MM.1S (cell line): ENCODE measurements at regions not wholly inside any gene's neighbourhood (a gene's known extent, or its start where the extent isn't known, plus 50 kb on each side); places are given as distances from the start of the nearest gene placed in this dataset.
A peak's percentile ranks its signal among the peaks of the same experiment; 100 is the strongest.

Experiments
- DNase-seq: peaks from one replicate; pipeline ENCODE4 v3.0.0-alpha.2; 2015
- H2AFZ ChIP-seq: fragments of 300-600 bp; sonication (generic); 2 replicates; pipeline ENCODE4 v1.6.0; 2016; ENCODE audit warnings: antibody characterized with exemption, low read length
- H3F3A ChIP-seq: fragments of 300-600 bp; sonication (generic); 2 replicates; pipeline ENCODE4 v1.6.1; 2016; ENCODE audit warnings: mild to moderate bottlenecking, antibody characterized with exemption, low read length, moderate library complexity, mixed read lengths; ENCODE audit not compliant: insufficient read depth
- H3K27ac ChIP-seq: fragments of 300-600 bp; sonication (generic); 2 replicates; pipeline ENCODE4 v1.5.1; 2016; ENCODE audit warnings: mild to moderate bottlenecking, low read length
- H3K27me3 ChIP-seq: fragments of 300-600 bp; sonication (generic); replicated peaks from 2 replicates; pipeline ENCODE4 v1.6.0; 2016; ENCODE audit warnings: low read length; ENCODE audit not compliant: insufficient read depth
- H3K36me3 ChIP-seq: fragments of 300-600 bp; sonication (generic); replicated peaks from 2 replicates; pipeline ENCODE4 v1.6.1; 2016; ENCODE audit warnings: mild to moderate bottlenecking, low read length, mixed read lengths; ENCODE audit not compliant: insufficient read depth
- H3K4me1 ChIP-seq: fragments of 300-600 bp; sonication (generic); 2 replicates; pipeline ENCODE4 v1.6.1; 2016; ENCODE audit warnings: low read length, mixed read lengths
- H3K4me2 ChIP-seq: fragments of 300-600 bp; sonication (generic); 2 replicates; pipeline ENCODE4 v1.6.0; 2016; ENCODE audit warnings: low read depth, low read length
- H3K4me3 ChIP-seq: fragments of 300-600 bp; sonication (generic); 2 replicates; pipeline ENCODE4 v1.5.1; 2016; ENCODE audit warnings: low read length, mixed read lengths
- H3K79me2 ChIP-seq: fragments of 300-600 bp; sonication (generic); 2 replicates; pipeline ENCODE4 v1.6.1; 2016; ENCODE audit warnings: mixed run types, low read length, mixed read lengths
- H3K9ac ChIP-seq: fragments of 300-600 bp; sonication (generic); 2 replicates; pipeline ENCODE4 v1.6.1; 2016; ENCODE audit warnings: low read length, mixed read lengths
- H3K9me2 ChIP-seq: fragments of 300-600 bp; sonication (generic); replicated peaks from 2 replicates; pipeline ENCODE4 v1.6.1; 2016; ENCODE audit warnings: mild to moderate bottlenecking, low read length, mixed read lengths; ENCODE audit not compliant: insufficient read depth
- H3K9me3 ChIP-seq: fragments of 300-600 bp; sonication (generic); replicated peaks from 2 replicates; pipeline ENCODE4 v1.6.1; 2016; ENCODE audit warnings: mild to moderate bottlenecking, low read length, mixed read lengths; ENCODE audit not compliant: insufficient read depth
- H4K20me1 ChIP-seq: fragments of 300-600 bp; sonication (generic); 2 replicates; pipeline ENCODE4 v1.6.1; 2016; ENCODE audit warnings: mild to moderate bottlenecking, low read length, moderate library complexity, mixed read lengths; ENCODE audit not compliant: insufficient read depth
- EZH2 ChIP-seq: fragments of 300-600 bp; sonication (generic); optimal IDR thresholded peaks from 2 replicates; pipeline ENCODE3; 2017; ENCODE audit warnings: low read depth, mild to moderate bottlenecking, antibody characterized with exemption, low read length, mixed read lengths
- EZH2phosphoT487 ChIP-seq: fragments of 300-600 bp; sonication (generic); IDR thresholded peaks from 2 replicates; pipeline ENCODE4 v1.6.1; 2018; ENCODE audit warnings: antibody characterized with exemption, low read length
- TF ChIP-seq, protein P1 (sequence below): fragments of 300-600 bp; sonication (generic); IDR thresholded peaks from 2 replicates; pipeline ENCODE4 v1.5.1; 2016; ENCODE audit warnings: antibody characterized with exemption, low read length, mixed read lengths

DNA sequence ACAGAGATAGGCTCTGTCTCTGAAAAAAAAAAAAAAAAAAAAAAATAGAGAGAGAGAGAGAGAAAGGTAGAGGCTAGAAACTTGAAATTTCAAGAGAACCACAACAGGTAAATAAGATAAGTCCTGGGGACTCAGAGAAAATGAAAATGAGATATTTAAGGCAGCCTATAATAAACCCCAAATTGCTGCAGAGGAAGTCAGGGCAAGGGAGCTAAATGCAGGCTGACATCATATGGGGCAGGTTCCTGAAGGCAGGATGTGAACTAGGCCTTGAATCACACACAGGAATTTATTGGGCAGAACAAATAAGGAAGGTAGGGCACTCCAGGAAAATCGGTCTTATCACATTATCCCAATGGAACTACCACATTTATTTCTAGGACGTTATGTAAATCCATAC, 54.9 kb upstream of the NUDT4 start:
- H3K4me2 ChIP-seq: no peak overlapping the region
- H3K27ac ChIP-seq: no peak overlapping the region
- H3K4me1 ChIP-seq: peaks cover 5% of the 10 kb centered on the region
- H3K27me3 ChIP-seq: no peaks in the 10 kb centered on the region
- no peak overlapping the region for H3K4me3 ChIP-seq
- no peaks in the 10 kb centered on the region for H4K20me1 ChIP-seq
- H3K79me2 ChIP-seq: no peaks in the 10 kb centered on the region
- H3K9me2 ChIP-seq: no peaks in the 10 kb centered on the region
- no peaks in the 10 kb centered on the region for H3F3A ChIP-seq
- DNase-seq: peak; percentile 37
- H3K9ac ChIP-seq: no peak overlapping the region
- TF ChIP-seq, protein P1, sequence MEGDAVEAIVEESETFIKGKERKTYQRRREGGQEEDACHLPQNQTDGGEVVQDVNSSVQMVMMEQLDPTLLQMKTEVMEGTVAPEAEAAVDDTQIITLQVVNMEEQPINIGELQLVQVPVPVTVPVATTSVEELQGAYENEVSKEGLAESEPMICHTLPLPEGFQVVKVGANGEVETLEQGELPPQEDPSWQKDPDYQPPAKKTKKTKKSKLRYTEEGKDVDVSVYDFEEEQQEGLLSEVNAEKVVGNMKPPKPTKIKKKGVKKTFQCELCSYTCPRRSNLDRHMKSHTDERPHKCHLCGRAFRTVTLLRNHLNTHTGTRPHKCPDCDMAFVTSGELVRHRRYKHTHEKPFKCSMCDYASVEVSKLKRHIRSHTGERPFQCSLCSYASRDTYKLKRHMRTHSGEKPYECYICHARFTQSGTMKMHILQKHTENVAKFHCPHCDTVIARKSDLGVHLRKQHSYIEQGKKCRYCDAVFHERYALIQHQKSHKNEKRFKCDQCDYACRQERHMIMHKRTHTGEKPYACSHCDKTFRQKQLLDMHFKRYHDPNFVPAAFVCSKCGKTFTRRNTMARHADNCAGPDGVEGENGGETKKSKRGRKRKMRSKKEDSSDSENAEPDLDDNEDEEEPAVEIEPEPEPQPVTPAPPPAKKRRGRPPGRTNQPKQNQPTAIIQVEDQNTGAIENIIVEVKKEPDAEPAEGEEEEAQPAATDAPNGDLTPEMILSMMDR: no peak
- TF ChIP-seq EZH2: no peak
- no peak for TF ChIP-seq EZH2phosphoT487
- no peak overlapping the region for H2AFZ ChIP-seq
- no peaks in the 10 kb centered on the region for H3K36me3 ChIP-seq
- H3K9me3 ChIP-seq: no peaks in the 10 kb centered on the region

DNA sequence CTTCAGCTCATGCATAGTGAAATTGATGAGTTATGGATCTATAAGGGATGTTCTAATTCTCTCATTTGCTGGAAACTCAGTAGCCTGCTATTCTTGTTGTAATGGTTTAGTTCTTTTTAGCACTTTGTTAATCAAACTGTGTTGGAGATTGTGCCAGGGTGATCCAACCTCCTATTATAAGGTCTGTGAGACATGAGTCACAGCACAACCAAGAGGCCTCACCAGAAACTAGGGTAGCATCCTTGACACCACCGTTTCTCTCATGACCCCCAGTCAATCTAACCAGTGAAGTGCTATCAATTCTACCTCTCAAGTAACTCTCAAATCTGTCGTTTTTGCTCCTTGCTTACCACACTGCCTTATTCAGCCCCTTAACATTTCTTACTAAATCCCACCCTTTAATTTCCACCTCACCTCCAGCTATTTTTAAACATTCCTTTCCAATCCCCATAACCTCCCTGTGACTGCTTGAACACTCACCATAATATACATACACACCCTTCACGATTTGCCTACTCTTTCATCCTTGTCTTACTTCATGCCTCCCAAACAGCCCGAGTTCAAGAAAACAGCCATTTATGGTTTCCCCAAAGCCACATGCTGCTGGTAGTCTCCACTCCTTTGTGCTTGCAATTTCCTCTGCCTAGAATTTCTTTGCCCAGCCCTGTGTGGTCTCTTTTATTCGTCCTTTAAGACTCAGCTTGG, 53.9 kb upstream of the NUDT4 start:
- Histone ChIP-seq H3K9me3 (no peaks in the 10 kb centered on the region), H3K4me2 (no peak overlapping the region), H3K79me2 (no peaks in the 10 kb centered on the region), H4K20me1 (no peaks in the 10 kb centered on the region), H3K4me3 (no peak overlapping the region), H3K27me3 (no peaks in the 10 kb centered on the region), H3K4me1 (peaks cover 5% of the 10 kb centered on the region), H3F3A (no peaks in the 10 kb centered on the region), H3K9ac (no peak overlapping the region), H3K36me3 (no peaks in the 10 kb centered on the region), H3K9me2 (no peaks in the 10 kb centered on the region), H2AFZ (no peak overlapping the region), H3K27ac (no peak overlapping the region)
- DNase-seq: no peak
- TF ChIP-seq, protein P1: no peak
- TF ChIP-seq EZH2phosphoT487 (no peak), EZH2 (no peak)

DNA sequence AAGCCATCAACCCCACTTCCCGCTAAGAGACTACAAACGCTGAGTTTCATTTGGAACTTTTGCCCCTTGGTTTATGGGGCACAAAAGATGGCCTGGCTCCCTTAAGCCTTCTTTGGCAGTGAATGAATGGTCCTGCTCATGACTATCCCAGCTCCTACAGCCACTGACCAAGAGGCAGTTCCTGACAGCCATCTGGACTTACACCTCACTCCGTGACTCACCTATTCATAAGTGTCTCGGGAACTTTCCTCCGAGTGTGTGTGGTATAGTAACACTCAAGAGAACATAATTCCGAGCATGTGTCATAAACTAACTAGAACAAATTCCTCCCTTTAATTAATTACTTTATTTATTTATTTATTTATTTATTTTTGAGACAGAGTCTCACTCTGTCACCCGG, 51.9 kb upstream of the NUDT4 start:
- DNase-seq: no peak

More for the DNA sequence above, 51.9 kb upstream of the NUDT4 start:
- Histone ChIP-seq H3K79me2 (no peaks in the 10 kb centered on the region), H3F3A (no peaks in the 10 kb centered on the region), H3K9me2 (no peaks in the 10 kb centered on the region), H3K27me3 (no peaks in the 10 kb centered on the region), H3K27ac (no peak overlapping the region), H3K9ac (no peak overlapping the region), H2AFZ (no peak overlapping the region), H3K4me2 (no peak overlapping the region), H3K4me3 (no peak overlapping the region), H3K36me3 (no peaks in the 10 kb centered on the region), H4K20me1 (no peaks in the 10 kb centered on the region), H3K9me3 (no peaks in the 10 kb centered on the region), H3K4me1 (peaks cover 5% of the 10 kb centered on the region)
- TF ChIP-seq, protein P1: no peak
- TF ChIP-seq EZH2phosphoT487 (no peak), EZH2 (no peak)
